Loucy (cell line): ENCODE measurements at regions not wholly inside any gene's neighbourhood (a gene's known extent, or its start where the extent isn't known, plus 50 kb on each side); places are given as distances from the start of the nearest gene placed in this dataset.

Experiments
- CTCF ChIP-seq: fragments of 200-600 bp; sonication (generic); conservative IDR thresholded peaks from 2 replicates; pipeline ENCODE4 v1.5.1; 2014; ENCODE audit warnings: mild to moderate bottlenecking, antibody characterized with exemption, low read length
- EZH2phosphoT487 ChIP-seq: fragments of 200-600 bp; IDR thresholded peaks from 2 replicates; pipeline ENCODE4 v1.6.1; 2018; ENCODE audit warnings: antibody characterized with exemption, mild to moderate bottlenecking, moderate library complexity, borderline replicate concordance

GRCh38 chr5:10153808-10154537 is 95.7 kb downstream of the ATPSCKMT start:
- no peak for TF ChIP-seq EZH2phosphoT487
- no peak for TF ChIP-seq CTCF
